ENCODE measurements at regions not wholly inside any gene's neighbourhood (a gene's known extent, or its start where the extent isn't known, plus 50 kb on each side); places are given as distances from the start of the nearest gene placed in this dataset.
"Not testable (repeated sequence)": the region's sequence is repeated elsewhere in the genome, so short reads cannot be mapped to it uniquely, and the experiment has no call there.

GRCh38 chr3:4250064-4250463 lies 53.1 kb upstream of the SETMAR start:
- no peak for FAIRE-seq
- DNase-seq (ENCODE audit: insufficient read length, low spot score), result no peak
- TF ChIP-seq POLR2A (IDR thresholded peaks at IDR 0.05; ENCODE audit: low read depth, low read length), result no peak

- TF ChIP-seq POLR2A (IDR thresholded peaks at IDR 0.05; ENCODE audit: low read depth, low read length), result no peak
- no peak for DNase-seq (ENCODE audit: insufficient read length, low spot score)
- no peak for FAIRE-seq
Observed at GRCh38 chr3:4251412-4251811, 51.8 kb upstream of the SETMAR start.

- not testable (repeated sequence) for FAIRE-seq; DNase-seq (ENCODE audit: insufficient read length, low spot score)
Observed at GRCh38 chr3:4253072-4253832, 49.9 kb upstream of the SETMAR start.

Data from H54 (cell line).